Amygdala (tissue), 56 donors: ENCODE measurements at regions not wholly inside any gene's neighbourhood (a gene's known extent, or its start where the extent isn't known, plus 50 kb on each side); places are given as distances from the start of the nearest gene placed in this dataset.

Experiments
- DNase-seq, 56 donors: peaks; one replicate each; lab custom pipeline; 2025; lab: John Stamatoyannopoulos, UW

DNA sequence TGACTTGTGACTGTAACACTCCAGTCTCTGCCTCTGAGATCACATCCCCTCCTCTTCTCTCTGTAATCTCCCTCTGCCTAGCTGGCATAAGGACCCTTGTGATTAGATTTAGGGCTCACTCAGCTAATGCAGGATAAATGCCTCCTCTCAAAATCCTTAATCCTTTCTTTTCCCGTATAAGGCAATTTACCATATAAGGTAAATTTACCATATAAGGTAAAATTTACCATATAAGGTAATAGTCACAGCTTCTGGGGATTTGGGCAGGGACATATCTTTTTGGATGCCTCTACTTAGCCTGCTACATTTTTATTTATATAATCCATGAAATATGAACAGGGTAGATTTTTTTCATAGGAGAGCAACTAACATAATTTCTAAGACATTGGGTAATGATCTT is 318.0 kb upstream of the PUM3 start:
- no peak for DNase-seq

DNA sequence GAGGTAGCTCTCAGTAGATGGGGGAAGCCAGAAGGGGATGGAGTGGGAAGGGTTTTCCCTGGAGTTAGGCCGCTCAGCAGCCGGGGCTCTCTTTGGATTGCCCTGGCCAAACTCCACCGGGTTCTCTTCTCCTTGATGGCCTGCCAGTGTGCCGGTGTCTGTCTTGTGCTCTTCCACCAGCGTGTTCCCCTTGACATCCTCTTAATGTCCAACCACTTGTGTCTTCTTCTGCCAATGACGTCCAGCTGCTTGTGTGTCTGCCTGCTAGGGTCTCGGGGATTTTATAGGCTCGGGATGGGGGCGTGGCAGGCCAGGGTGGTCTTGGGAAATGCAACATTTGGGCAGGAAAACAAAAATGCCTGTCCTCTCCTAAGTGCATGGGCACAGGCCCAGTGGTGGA is 313.1 kb upstream of the PUM3 start:
- DNase-seq, result no peak

DNA sequence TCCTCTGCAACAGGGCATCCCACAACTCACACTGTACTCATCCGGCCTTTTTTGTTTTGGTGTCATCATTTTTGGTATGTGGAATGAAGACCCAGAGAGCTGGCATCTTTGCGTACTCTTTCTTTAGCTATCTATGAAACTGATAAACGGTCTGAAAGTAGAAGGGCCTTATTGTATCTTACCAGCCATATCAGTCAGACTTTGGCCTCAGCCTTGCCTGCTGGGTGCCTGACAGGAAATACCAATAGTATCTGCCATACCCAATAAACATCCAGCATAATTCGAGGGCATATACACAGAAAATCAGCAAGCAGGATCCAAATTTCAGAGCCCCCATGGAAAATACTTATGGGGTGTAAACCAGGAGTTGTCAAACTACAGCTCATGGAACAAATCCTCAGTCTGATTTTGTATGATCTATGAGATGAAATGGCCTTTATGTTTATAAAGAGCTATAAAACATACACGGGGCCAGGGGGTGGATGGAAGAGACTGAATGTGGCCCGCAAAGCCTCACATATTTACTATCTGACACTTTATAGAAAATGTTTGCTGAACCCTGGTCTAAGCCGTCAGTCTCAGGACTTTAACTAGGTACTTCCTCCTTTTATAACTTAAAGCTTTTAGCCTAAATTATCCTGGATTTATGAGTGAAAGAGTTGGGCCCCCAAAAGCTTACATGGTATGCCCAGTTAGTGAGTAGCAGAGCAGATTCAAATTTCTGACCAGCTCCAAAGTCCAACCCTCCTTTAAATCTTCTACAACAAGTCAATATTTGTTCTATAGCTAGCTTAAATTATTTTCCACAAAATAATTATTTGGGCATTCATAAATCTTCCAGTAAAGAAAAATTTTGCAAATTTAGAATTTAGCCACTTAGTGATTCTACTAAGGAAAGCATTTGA is 308.0 kb upstream of the PUM3 start:
- DNase-seq, result no peak

- DNase-seq, result no peak
Observed at GRCh38 chr9:3150074-3150473, 306.2 kb upstream of the PUM3 start.

GRCh38 chr9:3138231-3139229 is 294.6 kb upstream of the PUM3 start:
- DNase-seq, result no peak

DNA sequence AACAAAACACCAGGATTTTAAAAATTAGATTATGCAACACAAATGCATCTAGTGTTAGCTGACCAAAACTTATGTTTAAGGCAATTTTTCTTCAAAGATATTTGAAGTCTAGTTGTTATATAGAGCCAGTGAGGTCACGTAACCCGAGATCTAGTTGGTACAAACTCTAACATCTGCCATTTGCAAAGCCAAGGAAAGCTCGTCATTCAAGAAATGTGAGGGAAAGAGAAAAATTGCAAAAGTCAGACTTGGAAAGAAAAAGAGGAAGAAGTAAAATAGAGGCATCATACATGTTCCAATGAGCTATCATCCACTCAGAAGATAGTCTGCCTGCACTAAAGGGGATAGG is 293.4 kb upstream of the PUM3 start:
- DNase-seq, result no peak

GRCh38 chr9:3136686-3137346 is 292.9 kb upstream of the PUM3 start:
- DNase-seq, result no peak

GRCh38 chr9:3136230-3136629 is 292.3 kb upstream of the PUM3 start:
- no peak for DNase-seq

- DNase-seq, result no peak
Observed at GRCh38 chr9:3127564-3127963, 283.7 kb upstream of the PUM3 start.

DNA sequence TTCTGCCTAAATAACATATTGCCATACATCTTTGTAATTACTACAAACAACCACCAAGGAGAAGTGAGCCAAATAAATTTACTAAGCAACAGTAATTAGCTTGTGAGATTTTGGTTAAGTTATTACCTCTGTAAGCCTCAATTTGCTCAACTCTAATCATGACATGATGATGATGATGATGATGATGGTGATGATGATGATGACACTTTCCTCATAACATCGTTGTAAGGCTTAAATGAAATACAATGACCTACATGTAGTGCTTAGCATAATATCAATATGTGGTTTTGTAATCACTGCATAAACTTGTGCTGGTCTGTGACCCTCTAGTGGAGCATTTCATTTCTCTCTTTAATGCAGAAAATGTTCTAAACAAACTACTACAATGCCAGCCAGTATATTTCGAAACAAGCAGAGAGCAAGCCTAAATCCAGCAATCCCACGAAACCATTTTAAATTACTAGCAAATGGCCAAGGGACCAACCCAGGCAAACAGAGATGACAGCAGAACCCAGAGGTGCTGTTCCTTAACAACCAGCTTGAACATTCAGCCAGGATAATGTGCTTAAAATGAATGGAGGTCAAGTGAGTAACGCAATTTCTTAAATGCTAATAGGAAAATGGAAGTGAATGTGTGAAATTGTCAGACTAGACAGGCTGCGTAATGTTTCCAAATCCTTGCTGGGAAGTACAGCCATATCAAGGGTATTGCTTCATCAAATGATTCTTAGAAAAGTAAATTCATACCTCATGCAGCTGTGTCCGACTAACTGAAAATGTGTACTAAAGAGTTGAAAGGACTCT is 281.9 kb upstream of the PUM3 start:
- DNase-seq, result no peak

GRCh38 chr9:3124001-3124400 is 280.1 kb upstream of the PUM3 start:
- DNase-seq, result no peak

GRCh38 chr9:3118081-3118480 is 274.2 kb upstream of the PUM3 start:
- no peak for DNase-seq

DNA sequence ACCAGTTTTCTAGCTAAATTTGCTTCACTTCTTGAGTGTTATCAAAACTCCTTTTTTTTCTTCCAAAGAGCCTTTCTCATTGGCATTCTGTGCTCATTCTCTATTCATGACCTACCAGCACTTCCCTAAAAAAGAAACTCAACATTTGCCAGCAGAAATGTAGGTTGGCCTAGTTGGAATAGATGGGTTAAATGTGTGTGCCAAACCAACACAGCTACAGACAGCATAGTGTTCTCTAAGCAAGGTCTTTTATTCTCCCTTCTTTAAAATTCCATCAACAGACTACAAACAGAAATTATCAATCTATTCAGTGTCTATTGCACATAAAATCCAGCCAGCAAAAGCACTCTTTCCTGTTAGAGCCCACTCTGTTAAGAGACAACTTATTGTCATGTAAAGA is 255.8 kb upstream of the PUM3 start:
- peak in 5 of 56 donors; percentile 2 to 10 (median 3) for DNase-seq

GRCh38 chr9:3088219-3088618 is 244.3 kb upstream of the PUM3 start:
- DNase-seq, result no peak

GRCh38 chr9:3087697-3088096 is 243.8 kb upstream of the PUM3 start:
- no peak for DNase-seq

GRCh38 chr9:3080951-3081350 is 237.1 kb upstream of the PUM3 start:
- no peak for DNase-seq

DNA sequence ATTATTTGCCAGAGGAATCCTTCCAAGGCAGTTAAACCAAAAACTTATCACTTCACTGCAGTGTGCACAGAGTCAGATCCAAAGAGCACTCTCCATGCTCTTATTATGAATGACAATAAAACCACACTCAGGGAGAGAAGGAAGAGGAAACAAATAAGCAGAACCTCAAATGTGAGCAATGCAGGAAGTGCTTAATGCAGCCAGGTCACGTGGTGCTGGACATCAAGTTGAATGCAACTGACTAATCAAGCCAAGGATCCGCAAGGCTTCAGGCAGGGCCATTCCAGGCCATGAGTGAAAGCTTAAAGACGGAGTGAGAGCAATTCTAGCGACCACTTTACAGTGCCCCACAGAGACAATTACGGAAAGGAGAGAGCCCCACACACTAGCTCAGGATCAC is 230.4 kb upstream of the PUM3 start:
- DNase-seq, result no peak

GRCh38 chr9:3066591-3066990 is 222.7 kb upstream of the PUM3 start:
- no peak for DNase-seq

DNA sequence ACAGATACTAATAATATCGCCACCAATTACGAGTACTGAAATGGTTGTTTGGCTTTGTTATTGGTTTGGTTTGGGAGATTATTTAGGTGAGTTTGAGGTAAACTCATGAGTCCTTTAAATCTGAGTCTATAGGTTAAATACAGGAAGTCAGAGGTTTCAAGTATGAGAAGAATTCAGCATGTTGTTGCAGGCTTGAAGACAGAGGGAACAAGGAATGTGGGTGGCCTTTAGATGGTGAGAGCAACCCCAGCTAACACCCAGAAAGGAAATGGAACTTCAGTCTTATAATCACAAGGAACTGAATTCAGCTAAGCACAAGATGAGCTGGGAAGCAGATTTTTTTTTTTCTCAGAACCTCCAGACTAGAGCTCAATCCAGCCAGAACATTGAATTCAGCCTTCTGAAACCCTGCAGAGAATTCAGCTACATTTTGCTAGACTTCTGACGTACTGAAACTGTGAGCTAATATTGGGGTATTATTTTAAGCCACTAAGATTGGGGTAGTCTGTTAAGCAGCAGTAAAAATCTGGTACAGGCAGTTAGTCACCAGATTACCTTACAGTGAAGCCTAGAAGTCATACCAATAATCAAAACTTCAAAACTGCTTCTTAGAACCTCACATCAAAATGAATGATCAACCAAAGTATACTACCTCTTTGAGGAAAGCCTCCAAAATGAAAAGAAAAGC is 216.0 kb upstream of the PUM3 start:
- no peak for DNase-seq

DNA sequence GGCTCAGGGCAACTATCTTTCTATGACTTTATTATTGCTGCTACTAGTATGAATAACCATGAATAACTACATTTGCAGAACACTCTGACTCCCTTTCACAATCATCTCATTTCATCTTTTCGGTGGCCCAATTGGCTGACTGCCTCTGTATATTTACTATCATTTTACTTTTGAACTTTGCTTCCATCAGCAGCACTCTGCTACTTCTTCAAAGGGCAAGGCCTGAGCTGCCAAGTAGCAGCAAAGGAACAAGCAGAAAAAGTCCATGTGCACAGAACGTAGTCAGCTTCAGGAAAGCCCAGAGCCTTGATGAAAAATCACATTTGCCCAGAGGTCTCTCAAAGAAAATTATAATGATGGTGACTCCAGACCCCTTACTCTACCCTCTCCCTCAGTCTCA is 214.5 kb upstream of the PUM3 start:
- no peak for DNase-seq
